Stomach (tissue), 4 donors: ENCODE measurements at regions not wholly inside any gene's neighbourhood (a gene's known extent, or its start where the extent isn't known, plus 50 kb on each side); places are given as distances from the start of the nearest gene placed in this dataset.

Experiments
- CTCF ChIP-seq, 7 experiments: fragments of 450-650 bp in 4 of 7; fragments of 200-600 bp in 3 of 7; sonication (generic) in 3 of 7; IDR thresholded peaks; one replicate each; pipeline ENCODE4 v1.5.1; 2016 to 2019; ENCODE audit warnings: antibody characterized with exemption in 7 of 7, control low read depth in 2 of 7, mild to moderate bottlenecking in 1 of 7
- EP300 ChIP-seq: sonication (generic); formaldehyde crosslinking; IDR thresholded peaks from one replicate; pipeline ENCODE4 v1.6.1; 2017; ENCODE audit warnings: antibody characterized with exemption
- POLR2A ChIP-seq, 4 donors: fragments of 450-650 bp; IDR thresholded peaks; one replicate each; pipeline ENCODE4 v1.6.1; 2016; ENCODE audit warnings: antibody characterized with exemption in 4 of 4, control low read depth in 2 of 4, mild to moderate bottlenecking in 1 of 4, moderate library complexity in 1 of 4

DNA sequence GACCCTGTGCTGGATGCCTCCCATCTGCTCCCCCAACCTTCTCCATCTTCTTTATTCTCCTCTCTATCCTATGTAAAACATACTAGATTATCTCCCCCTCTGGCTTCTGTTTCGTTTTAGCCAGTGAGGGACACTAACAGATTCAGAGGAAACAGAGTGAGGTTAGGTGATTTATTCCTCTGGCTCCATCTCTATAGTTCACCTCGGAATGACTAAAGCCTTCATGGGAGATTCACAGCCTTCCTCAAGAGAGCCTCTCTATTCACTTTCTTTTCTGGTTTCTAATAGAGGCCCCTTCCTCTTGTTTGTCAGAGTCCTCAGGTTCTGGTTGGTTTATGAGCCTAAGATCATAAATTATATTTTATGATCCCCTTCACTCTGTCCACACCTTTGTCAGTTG lies 633.1 kb upstream of the TYRP1 start:
- TF ChIP-seq POLR2A (IDR thresholded peaks at IDR 0.05) = no peak
- no peak for TF ChIP-seq CTCF (IDR thresholded peaks at IDR 0.05)
- no peak for TF ChIP-seq EP300
